ENCODE measurements at regions not wholly inside any gene's neighbourhood (a gene's known extent, or its start where the extent isn't known, plus 50 kb on each side); places are given as distances from the start of the nearest gene placed in this dataset.

DNA sequence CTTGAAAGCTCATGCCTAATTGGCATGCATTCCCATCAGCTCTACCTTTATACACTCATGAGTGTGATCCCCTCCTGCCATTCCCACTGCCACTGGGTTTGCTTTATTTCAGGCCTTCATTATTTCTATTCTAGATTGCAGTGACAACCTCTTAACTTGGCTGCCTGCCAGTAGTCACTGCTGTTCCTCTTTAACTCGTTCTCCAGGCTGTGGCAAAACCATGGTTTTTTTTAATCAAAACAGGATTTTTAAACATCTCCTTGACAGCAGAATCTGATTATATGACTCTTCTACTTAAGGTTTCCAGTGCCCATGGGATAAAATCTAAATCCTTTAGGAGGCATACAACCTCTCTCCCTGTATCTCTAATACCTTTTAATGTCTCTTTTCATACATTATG lies 223.7 kb upstream of the PCDH15 start:
- Histone ChIP-seq H3K79me2 (ENCODE audit: low read length) (no peaks in the 10 kb centered on the region), H3K36me3 (ENCODE audit: low read depth, low read length) (no peaks in the 10 kb centered on the region), H3K4me2 (ENCODE audit: low read length) (no peak overlapping the region), H3K9ac (ENCODE audit: low read length) (no peak overlapping the region), H3K9me3 (ENCODE audit: low read length) (no peaks in the 10 kb centered on the region), H3K27me3 (ENCODE audit: low read length) (no peaks in the 10 kb centered on the region), H3K9me2 (replicated peaks; ENCODE audit: low read length) (no peaks in the 10 kb centered on the region), H4K20me1 (ENCODE audit: low read length) (no peaks in the 10 kb centered on the region), H3F3A (ENCODE audit: low read length, unreplicated experiment) (no peaks in the 10 kb centered on the region), H3K4me1 (ENCODE audit: insufficient read depth, low read length) (no peaks in the 10 kb centered on the region), H3K4me3 (ENCODE audit: low read length) (no peak overlapping the region), H2AFZ (ENCODE audit: low read length) (no peak overlapping the region), H3K27ac (ENCODE audit: low read length) (no peak overlapping the region)
- ATAC-seq (no peak), DNase-seq (no peak)
- no peak for TF ChIP-seq CTCF (conservative IDR thresholded peaks at IDR 0.05; ENCODE audit: low read depth, low read length)
- TF ChIP-seq EZH2 (IDR thresholded peaks at IDR 0.05; ENCODE audit: low read length, unreplicated experiment), result no peak
- TF ChIP-seq EZH2phosphoT487 (IDR thresholded peaks at IDR 0.05; ENCODE audit: borderline replicate concordance, low read length), result no peak
- ChIA-PET CTCF (no interaction called here), POLR2A (ENCODE audit: unreplicated experiment) (no interaction called here)
- BruUV-seq (replicated peaks), result no TSS peak
- intact Hi-C loops (cut with micrococcal nuclease), result no loop called here

- intact Hi-C loops (cut with micrococcal nuclease), result no loop called here
- Histone ChIP-seq H3F3A (ENCODE audit: low read length, unreplicated experiment) (no peaks in the 10 kb centered on the region), H3K9me2 (replicated peaks; ENCODE audit: low read length) (no peaks in the 10 kb centered on the region), H3K27me3 (ENCODE audit: low read length) (no peaks in the 10 kb centered on the region), H4K20me1 (ENCODE audit: low read length) (no peaks in the 10 kb centered on the region), H3K27ac (ENCODE audit: low read length) (no peak overlapping the region), H3K79me2 (ENCODE audit: low read length) (no peaks in the 10 kb centered on the region), H3K4me3 (ENCODE audit: low read length) (no peak overlapping the region), H2AFZ (ENCODE audit: low read length) (no peak overlapping the region), H3K9me3 (ENCODE audit: low read length) (no peaks in the 10 kb centered on the region), H3K36me3 (ENCODE audit: low read depth, low read length) (no peaks in the 10 kb centered on the region), H3K4me1 (ENCODE audit: insufficient read depth, low read length) (no peaks in the 10 kb centered on the region), H3K4me2 (ENCODE audit: low read length) (no peak overlapping the region), H3K9ac (ENCODE audit: low read length) (no peak overlapping the region)
- ChIA-PET POLR2A (ENCODE audit: unreplicated experiment) (no interaction called here), CTCF (no interaction called here)
- no peak for DNase-seq
- ATAC-seq, result no peak
- TF ChIP-seq EZH2 (IDR thresholded peaks at IDR 0.05; ENCODE audit: low read length, unreplicated experiment), result no peak
- no peak for TF ChIP-seq CTCF (conservative IDR thresholded peaks at IDR 0.05; ENCODE audit: low read depth, low read length)
- TF ChIP-seq EZH2phosphoT487 (IDR thresholded peaks at IDR 0.05; ENCODE audit: borderline replicate concordance, low read length), result no peak
- BruUV-seq (replicated peaks), result no TSS peak
Observed at GRCh38 chr10:55019439-55019838, 218.4 kb upstream of the PCDH15 start.

DNA sequence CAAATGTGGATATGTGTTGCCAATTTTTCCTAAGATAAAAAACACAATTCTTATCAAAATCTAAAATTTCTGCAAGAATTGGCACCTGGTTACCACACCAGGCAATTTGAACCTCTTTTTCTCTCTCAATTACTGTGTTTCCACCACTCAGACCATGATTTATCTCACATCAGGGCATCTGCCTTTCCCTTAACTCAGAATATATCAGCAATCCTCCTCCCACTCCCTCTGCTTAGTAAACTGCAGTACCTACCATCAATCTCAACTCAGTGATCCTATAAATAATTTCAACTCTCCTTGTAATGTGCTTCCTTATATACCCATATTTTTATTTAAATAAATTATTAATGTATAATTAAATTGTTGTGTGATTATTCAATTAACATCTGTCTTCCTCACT lies 212.3 kb upstream of the PCDH15 start:
- intact Hi-C loops (cut with micrococcal nuclease), result no loop called here
- Histone ChIP-seq H3K36me3 (ENCODE audit: low read depth, low read length) (no peaks in the 10 kb centered on the region), H2AFZ (ENCODE audit: low read length) (no peak overlapping the region), H3K9me3 (ENCODE audit: low read length) (no peaks in the 10 kb centered on the region), H4K20me1 (ENCODE audit: low read length) (no peaks in the 10 kb centered on the region), H3K9me2 (replicated peaks; ENCODE audit: low read length) (no peaks in the 10 kb centered on the region), H3K27ac (ENCODE audit: low read length) (no peak overlapping the region), H3K4me2 (ENCODE audit: low read length) (no peak overlapping the region), H3K9ac (ENCODE audit: low read length) (no peak overlapping the region), H3K4me1 (ENCODE audit: insufficient read depth, low read length) (no peaks in the 10 kb centered on the region), H3K79me2 (ENCODE audit: low read length) (no peaks in the 10 kb centered on the region), H3K4me3 (ENCODE audit: low read length) (no peak overlapping the region), H3F3A (ENCODE audit: low read length, unreplicated experiment) (no peaks in the 10 kb centered on the region), H3K27me3 (ENCODE audit: low read length) (no peaks in the 10 kb centered on the region)
- no peak for DNase-seq
- CTCF ChIA-PET, result no interaction called here
- POLR2A ChIA-PET (ENCODE audit: unreplicated experiment), result no interaction called here
- no peak for TF ChIP-seq CTCF (conservative IDR thresholded peaks at IDR 0.05; ENCODE audit: low read depth, low read length)
- TF ChIP-seq EZH2 (IDR thresholded peaks at IDR 0.05; ENCODE audit: low read length, unreplicated experiment), result no peak
- TF ChIP-seq EZH2phosphoT487 (IDR thresholded peaks at IDR 0.05; ENCODE audit: borderline replicate concordance, low read length), result no peak
- no peak for ATAC-seq
- no TSS peak for BruUV-seq (replicated peaks)
